Adrenal gland (tissue), 9 donors: ENCODE measurements at regions not wholly inside any gene's neighbourhood (a gene's known extent, or its start where the extent isn't known, plus 50 kb on each side); places are given as distances from the start of the nearest gene placed in this dataset.
A peak's percentile ranks its signal among the peaks of the same experiment; 100 is the strongest.

Experiments
- DNase-seq, 7 donors: peaks; one replicate each; pipeline ENCODE4 v3.0.0-alpha.2; 2019 to 2020
- H3K27ac ChIP-seq, 5 donors: fragments of 200-600 bp; sonication (generic) in 4 of 5; 1 replicate in 3 of 5; 2 replicates in 2 of 5; pipeline versions ENCODE4 v1.5.1 to v1.8.0; 2016 to 2020; ENCODE audit warnings: mild to moderate bottlenecking in 1 of 5
- H3K27me3 ChIP-seq: fragments of 200-600 bp; 2 replicates; pipeline ENCODE4 v1.8.0; 2021
- H3K36me3 ChIP-seq, 2 donors: fragments of 200-600 bp; replicated peaks in 1 of 2; 1 replicate in 1 of 2; 2 replicates in 1 of 2; pipeline versions ENCODE4 v1.5.1 to v1.8.0; 2018 to 2022
- H3K4me1 ChIP-seq, 2 donors: fragments of 200-600 bp; replicated peaks in 1 of 2; 1 replicate in 1 of 2; 2 replicates in 1 of 2; pipeline versions ENCODE4 v1.5.1 to v1.8.0; 2018 to 2021
- H3K4me3 ChIP-seq, 4 donors: fragments of 200-600 bp; sonication (generic) in 3 of 4; one replicate each; pipeline ENCODE4 v1.5.1; 2016 to 2018
- H3K9me3 ChIP-seq, 3 donors: fragments of 200-600 bp; sonication (generic) in 1 of 3; replicated peaks in 1 of 3; 1 replicate in 2 of 3; 2 replicates in 1 of 3; pipeline versions ENCODE4 v1.5.1 to v1.8.0; 2016 to 2021
- CTCF ChIP-seq, 6 experiments: fragments of 450-650 bp in 4 of 6; fragments of 200-600 bp in 2 of 6; sonication (generic) in 1 of 6; IDR thresholded peaks; 1 replicate in 5 of 6; 2 replicates in 1 of 6; pipeline versions ENCODE4 v1.5.1 to v1.8.0; 2016 to 2021; ENCODE audit warnings: antibody characterized with exemption in 6 of 6, mild to moderate bottlenecking in 2 of 6, moderate library complexity in 1 of 6
- POLR2A ChIP-seq, 2 donors: fragments of 450-650 bp; IDR thresholded peaks; one replicate each; pipeline ENCODE4 v1.6.1; 2017; ENCODE audit warnings: antibody characterized with exemption in 2 of 2, mild to moderate bottlenecking in 2 of 2, moderate library complexity in 1 of 2
- WGBS, 4 donors: extraction: QIAGEN DNeasy Blood & Tissue Kit in 2 of 4; methylation state at CpG; one replicate each; pipeline versions ENCODE4 v1.1.5 to v1.1.7; 2013 to 2017; 5-methylcytosine and 5-hydroxymethylcytosine counted together
- intact Hi-C, 2 donors: fragments of 100-400 bp; cut with DNase I; formaldehyde crosslinking; loops; one replicate each; pipeline versions ENCODE4 v1.14.1 to v1.15.0; 2022 to 2023
- donor health status: healthy with polysubstance abuse.
- donor health status: Bipolar disorder and iron deficiency.
- donor health status: DM: yes; HTN: yes; CAD: no.
- donor health status: DM: no; HTN: no; CAD: no.
- donor health status: DM: no; HTN: no; CAD: no.

- Histone ChIP-seq H3K4me3 (no peak overlapping the region), H3K27ac (no peak overlapping the region), H3K36me3 (no peaks in the 10 kb centered on the region), H3K4me1 (no peaks in the 10 kb centered on the region), H3K9me3 (peaks cover 0 to 13% (median 0%) of the 10 kb centered on the region in 3 donors), H3K27me3 (peaks cover 3% of the 10 kb centered on the region)
- WGBS, 4 donors: 79 to 87% (median 82%) methylated on average over 7 of the region's 7 CpGs
- no peak for TF ChIP-seq POLR2A (IDR thresholded peaks at IDR 0.05)
- no peak for TF ChIP-seq CTCF (IDR thresholded peaks at IDR 0.05)
- intact Hi-C loops: no loop called here
- DNase-seq: no peak
Measured at GRCh38 chr22:19645905-19646304, 68.4 kb upstream of the SEPTIN5 start.

GRCh38 chr22:19646383-19646782 is 67.9 kb upstream of the SEPTIN5 start:
- no peak overlapping the region for H3K27ac ChIP-seq
- no peak for DNase-seq
- 67 to 89% (median 79%) methylated on average over 3 of the region's 3 CpGs for WGBS, 4 donors
- intact Hi-C loops: no loop called here
- TF ChIP-seq POLR2A (IDR thresholded peaks at IDR 0.05) (no peak), CTCF (IDR thresholded peaks at IDR 0.05) (no peak)
- H3K36me3 ChIP-seq: no peaks in the 10 kb centered on the region
- H3K4me3 ChIP-seq: no peak overlapping the region
- peaks cover 0 to 13% (median 0%) of the 10 kb centered on the region in 3 donors for H3K9me3 ChIP-seq
- no peaks in the 10 kb centered on the region for H3K4me1 ChIP-seq
- peaks cover 3% of the 10 kb centered on the region for H3K27me3 ChIP-seq

- intact Hi-C loops: no loop called here
- no peak for TF ChIP-seq CTCF (IDR thresholded peaks at IDR 0.05)
- no peak for TF ChIP-seq POLR2A (IDR thresholded peaks at IDR 0.05)
- Histone ChIP-seq H3K4me1 (no peaks in the 10 kb centered on the region), H3K4me3 (no peak overlapping the region), H3K27me3 (peaks cover 3% of the 10 kb centered on the region), H3K27ac (no peak overlapping the region), H3K9me3 (peaks cover 0 to 13% (median 0%) of the 10 kb centered on the region in 3 donors), H3K36me3 (no peaks in the 10 kb centered on the region)
- 73 to 89% (median 82%) methylated on average over 3 of the region's 3 CpGs for WGBS, 4 donors
- DNase-seq: no peak
Measured at GRCh38 chr22:19648419-19648929, 65.8 kb upstream of the SEPTIN5 start.

- H3K4me1 ChIP-seq: no peaks in the 10 kb centered on the region
- TF ChIP-seq POLR2A (IDR thresholded peaks at IDR 0.05) (no peak), CTCF (IDR thresholded peaks at IDR 0.05) (no peak)
- intact Hi-C loops: no loop called here
- no peak overlapping the region for H3K27ac ChIP-seq
- peaks cover 0 to 13% (median 0%) of the 10 kb centered on the region in 3 donors for H3K9me3 ChIP-seq
- no peaks in the 10 kb centered on the region for H3K36me3 ChIP-seq
- WGBS, 4 donors: 45 to 76% (median 58%) methylated on average over 6 of the region's 6 CpGs
- H3K4me3 ChIP-seq: no peak overlapping the region
- peak in 1 of 7 donors; percentile 4 for DNase-seq
- peaks cover 3% of the 10 kb centered on the region for H3K27me3 ChIP-seq
Measured at GRCh38 chr22:19652316-19652715, 62.0 kb upstream of the SEPTIN5 start.
